ENCODE measurements at regions not wholly inside any gene's neighbourhood (a gene's known extent, or its start where the extent isn't known, plus 50 kb on each side); places are given as distances from the start of the nearest gene placed in this dataset.

GRCh38 chr17:65433592-65433991 lies 127.9 kb downstream of the AXIN2 start:
- no peak for TF ChIP-seq CTCF (IDR thresholded peaks at IDR 0.05; ENCODE audit: insufficient read depth, low read depth, low read length)
- CTCF ChIA-PET = no interaction called here
- POLR2A ChIA-PET = no interaction called here
- DNase-seq (ENCODE audit: low read depth) = no peak
- Histone ChIP-seq H3K4me3 (ENCODE audit: low read depth, low read length) (no peak overlapping the region), H3K36me3 (ENCODE audit: control insufficient read depth, insufficient read depth, low read length) (no peaks in the 10 kb centered on the region), H3K27me3 (ENCODE audit: control insufficient read depth, insufficient read depth, low read length) (no peaks in the 10 kb centered on the region; the same call in 1 of the 2 replicates)

- no peak for DNase-seq (ENCODE audit: low read depth)
- POLR2A ChIA-PET = no interaction called here
These were observed 128.3 kb downstream of the AXIN2 start for GRCh38 chr17:65433157-65433556.

DNA sequence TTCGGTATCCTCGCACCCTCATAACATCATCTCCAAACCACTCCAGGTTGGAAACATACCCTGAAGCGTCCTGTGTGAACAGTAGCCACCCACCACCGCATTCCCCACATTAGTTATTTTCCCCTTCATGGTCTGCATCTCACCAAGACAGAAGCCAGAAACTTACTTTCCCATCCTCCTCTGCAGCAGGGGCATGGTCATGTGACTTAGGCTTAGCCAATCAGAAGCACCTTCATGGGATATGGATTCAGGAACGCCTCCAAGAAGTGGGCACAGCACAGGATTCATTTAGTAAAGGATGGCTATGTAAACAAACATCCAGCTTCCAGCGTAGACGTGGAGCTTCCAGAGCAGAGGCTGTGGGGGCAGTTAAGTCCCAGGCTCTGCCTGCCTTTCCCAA lies 130.3 kb downstream of the AXIN2 start:
- Histone ChIP-seq H3K4me3 (ENCODE audit: low read depth, low read length) (no peak overlapping the region), H3K36me3 (ENCODE audit: control insufficient read depth, insufficient read depth, low read length) (no peaks in the 10 kb centered on the region), H3K27me3 (ENCODE audit: control insufficient read depth, insufficient read depth, low read length) (no peaks in the 10 kb centered on the region; the same call in 1 of the 2 replicates)
- no peak for DNase-seq (ENCODE audit: low read depth)
- POLR2A ChIA-PET = no interaction called here
- TF ChIP-seq CTCF (IDR thresholded peaks at IDR 0.05; ENCODE audit: insufficient read depth, low read depth, low read length) = no peak
- CTCF ChIA-PET = no interaction called here

More at GRCh38 chr17:65433157-65433556, 128.3 kb downstream of the AXIN2 start:
- Histone ChIP-seq H3K36me3 (ENCODE audit: control insufficient read depth, insufficient read depth, low read length) (no peaks in the 10 kb centered on the region), H3K27me3 (ENCODE audit: control insufficient read depth, insufficient read depth, low read length) (no peaks in the 10 kb centered on the region; the same call in 1 of the 2 replicates), H3K4me3 (ENCODE audit: low read depth, low read length) (no peak overlapping the region)
- CTCF ChIA-PET = no interaction called here
- TF ChIP-seq CTCF (IDR thresholded peaks at IDR 0.05; ENCODE audit: insufficient read depth, low read depth, low read length) = no peak

GRCh38 chr17:65430209-65430833 lies 131.1 kb downstream of the AXIN2 start:
- Histone ChIP-seq H3K4me3 (ENCODE audit: low read depth, low read length) (no peak overlapping the region), H3K27me3 (ENCODE audit: control insufficient read depth, insufficient read depth, low read length) (no peaks in the 10 kb centered on the region; the same call in 1 of the 2 replicates), H3K36me3 (ENCODE audit: control insufficient read depth, insufficient read depth, low read length) (no peaks in the 10 kb centered on the region)
- CTCF ChIA-PET = interaction anchor here (1.0 kb wide), 1 partner anchor 8 kb away, joined by 3 read pairs; no protein-coding TSS in a partner anchor
- TF ChIP-seq CTCF (IDR thresholded peaks at IDR 0.05; ENCODE audit: insufficient read depth, low read depth, low read length) = no peak
- POLR2A ChIA-PET = no interaction called here
- no peak for DNase-seq (ENCODE audit: low read depth)

DNA sequence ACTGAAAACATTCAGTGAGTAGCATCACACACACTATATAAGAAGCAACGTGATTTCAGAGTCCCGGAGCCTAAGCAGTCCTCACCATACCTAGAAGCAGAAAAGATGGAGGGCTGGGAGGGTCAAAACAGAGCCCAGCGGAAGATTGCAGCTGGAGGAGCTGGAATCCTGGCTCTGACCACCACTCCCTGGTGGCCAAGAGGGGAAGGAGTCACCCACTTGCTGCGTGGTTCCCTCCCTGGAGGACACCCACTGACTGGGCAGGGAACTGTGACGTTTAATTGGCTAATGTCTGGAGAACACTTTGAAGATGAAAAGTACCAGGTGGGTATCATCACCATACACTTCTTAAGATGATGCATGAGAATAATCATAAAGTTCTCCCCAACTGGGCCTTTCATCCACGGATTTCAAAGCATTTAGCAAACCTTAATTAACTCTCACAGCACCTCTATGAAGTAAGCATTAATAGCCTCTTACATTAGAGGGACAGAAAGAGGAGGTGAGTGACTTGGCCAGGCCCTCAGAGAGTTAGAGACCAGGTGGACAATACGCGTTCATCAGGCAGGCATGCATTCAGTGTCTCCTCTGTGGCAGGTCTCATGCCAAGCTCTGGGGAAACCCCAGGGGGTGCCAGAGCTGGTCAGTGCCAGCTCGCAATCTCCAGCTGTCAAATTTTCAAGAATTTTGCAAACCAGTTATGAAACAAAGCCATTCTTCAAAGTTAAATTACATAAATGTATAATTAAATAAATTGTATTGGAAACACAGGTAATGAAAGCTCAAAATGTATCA lies 137.9 kb downstream of the AXIN2 start:
- CTCF ChIA-PET = no interaction called here
- no peaks in the 10 kb centered on the region for H3K27me3 ChIP-seq (ENCODE audit: control insufficient read depth, insufficient read depth, low read length)

More for the DNA sequence above, 137.9 kb downstream of the AXIN2 start:
- no peak for DNase-seq (ENCODE audit: low read depth)
- no peaks in the 10 kb centered on the region for H3K36me3 ChIP-seq (ENCODE audit: control insufficient read depth, insufficient read depth, low read length)
- H3K4me3 ChIP-seq (ENCODE audit: low read depth, low read length) = no peak overlapping the region
- POLR2A ChIA-PET = no interaction called here
- TF ChIP-seq CTCF (IDR thresholded peaks at IDR 0.05; ENCODE audit: insufficient read depth, low read depth, low read length) = no peak
